ENCODE measurements at regions not wholly inside any gene's neighbourhood (a gene's known extent, or its start where the extent isn't known, plus 50 kb on each side); places are given as distances from the start of the nearest gene placed in this dataset.
A peak's percentile ranks its signal among the peaks of the same experiment; 100 is the strongest.
"Not testable (repeated sequence)": the region's sequence is repeated elsewhere in the genome, so short reads cannot be mapped to it uniquely, and the experiment has no call there.

GRCh38 chr2:160825433-160825832, 331.8 kb upstream of the RBMS1 start:
- FAIRE-seq, result no peak

GRCh38 chr2:160826496-160826895, 332.9 kb upstream of the RBMS1 start:
- H3K36me3 ChIP-seq (ENCODE audit: control insufficient read depth, insufficient read depth, low read length), result no peaks in the 10 kb centered on the region
- no peak for FAIRE-seq
- TF ChIP-seq CTCF (IDR thresholded peaks at IDR 0.05; ENCODE audit: insufficient read depth, low read length, severe bottlenecking), result no peak
- no peak overlapping the region for H3K4me3 ChIP-seq (ENCODE audit: low read depth, low read length)
- no peaks in the 10 kb centered on the region for H3K27me3 ChIP-seq (ENCODE audit: control insufficient read depth, insufficient read depth, low read length)
- DNase-seq (ENCODE audit: low read depth), result no peak

More at GRCh38 chr2:160825433-160825832, 331.8 kb upstream of the RBMS1 start:
- no peak for TF ChIP-seq CTCF (IDR thresholded peaks at IDR 0.05; ENCODE audit: insufficient read depth, low read length, severe bottlenecking)
- H3K36me3 ChIP-seq (ENCODE audit: control insufficient read depth, insufficient read depth, low read length), result no peaks in the 10 kb centered on the region
- H3K27me3 ChIP-seq (ENCODE audit: control insufficient read depth, insufficient read depth, low read length), result no peaks in the 10 kb centered on the region
- H3K4me3 ChIP-seq (ENCODE audit: low read depth, low read length), result no peak overlapping the region
- DNase-seq (ENCODE audit: low read depth), result no peak

- no peak overlapping the region for H3K4me3 ChIP-seq (ENCODE audit: low read depth, low read length)
- no peaks in the 10 kb centered on the region for H3K27me3 ChIP-seq (ENCODE audit: control insufficient read depth, insufficient read depth, low read length)
- H3K36me3 ChIP-seq (ENCODE audit: control insufficient read depth, insufficient read depth, low read length), result no peaks in the 10 kb centered on the region
- no peak for FAIRE-seq
- TF ChIP-seq CTCF (IDR thresholded peaks at IDR 0.05; ENCODE audit: insufficient read depth, low read length, severe bottlenecking), result no peak
- no peak for DNase-seq (ENCODE audit: low read depth)
Observed at GRCh38 chr2:160828076-160828475, 332.2 kb upstream of the TANK start.

GRCh38 chr2:160832381-160832780, 327.8 kb upstream of the TANK start:
- FAIRE-seq, result not testable (repeated sequence)

GRCh38 chr2:160835166-160835565, 325.1 kb upstream of the TANK start:
- FAIRE-seq, result no peak
- Histone ChIP-seq H3K27me3 (ENCODE audit: control insufficient read depth, insufficient read depth, low read length) (no peaks in the 10 kb centered on the region), H3K36me3 (ENCODE audit: control insufficient read depth, insufficient read depth, low read length) (no peaks in the 10 kb centered on the region), H3K4me3 (ENCODE audit: low read depth, low read length) (no peak overlapping the region)
- no peak for TF ChIP-seq CTCF (IDR thresholded peaks at IDR 0.05; ENCODE audit: insufficient read depth, low read length, severe bottlenecking)
- DNase-seq (ENCODE audit: low read depth), result no peak

More at GRCh38 chr2:160832381-160832780, 327.8 kb upstream of the TANK start:
- not testable (repeated sequence) for DNase-seq (ENCODE audit: low read depth); H3K4me3 ChIP-seq (ENCODE audit: low read depth, low read length); H3K27me3 ChIP-seq (ENCODE audit: control insufficient read depth, insufficient read depth, low read length); H3K36me3 ChIP-seq (ENCODE audit: control insufficient read depth, insufficient read depth, low read length)

- Histone ChIP-seq H3K36me3 (ENCODE audit: control insufficient read depth, insufficient read depth, low read length) (no peaks in the 10 kb centered on the region), H3K4me3 (ENCODE audit: low read depth, low read length) (no peak overlapping the region), H3K27me3 (ENCODE audit: control insufficient read depth, insufficient read depth, low read length) (no peaks in the 10 kb centered on the region)
- TF ChIP-seq CTCF (IDR thresholded peaks at IDR 0.05; ENCODE audit: insufficient read depth, low read length, severe bottlenecking), result no peak
- DNase-seq (ENCODE audit: low read depth) (peak; percentile 89), FAIRE-seq (peak; percentile 70)
Observed at GRCh38 chr2:160836755-160837154, 323.5 kb upstream of the TANK start.

All from bronchial epithelial cell (primary cell).